Testis (tissue), 2 donors: ENCODE measurements at regions not wholly inside any gene's neighbourhood (a gene's known extent, or its start where the extent isn't known, plus 50 kb on each side); places are given as distances from the start of the nearest gene placed in this dataset.

Source experiments
- DNase-seq: peaks from one replicate; pipeline ENCODE4 v3.0.0-alpha.2; 2019
- H3K27ac ChIP-seq, 2 donors: fragments of 200-600 bp; sonication (generic); one replicate each; pipeline ENCODE4 v1.5.1; 2019
- H3K27me3 ChIP-seq: fragments of 200-600 bp; sonication (generic); one replicate; pipeline ENCODE4 v1.5.1; 2019
- H3K36me3 ChIP-seq: fragments of 200-600 bp; sonication (generic); one replicate; pipeline ENCODE4 v1.5.1; 2017; ENCODE audit warnings: low read depth; ENCODE audit errors: missing control alignments
- H3K4me1 ChIP-seq: fragments of 200-600 bp; sonication (generic); one replicate; pipeline ENCODE4 v1.5.1; 2019
- H3K4me3 ChIP-seq, 2 donors: fragments of 200-600 bp; sonication (generic); one replicate each; pipeline ENCODE4 v1.5.1; 2017 to 2019
- H3K9me3 ChIP-seq: fragments of 200-600 bp; sonication (generic); one replicate; pipeline ENCODE4 v1.5.1; 2017
- POLR2A ChIP-seq: fragments of 450-650 bp; IDR thresholded peaks from one replicate; pipeline ENCODE4 v1.6.1; 2017; ENCODE audit warnings: antibody characterized with exemption, mild to moderate bottlenecking, moderate library complexity
- WGBS, 2 donors: methylation state at CpG; one replicate each; pipeline ENCODE4 v1.1.5; 2018; 5-methylcytosine and 5-hydroxymethylcytosine counted together
- intact Hi-C: fragments of 100-400 bp; cut with DNase I; formaldehyde crosslinking; loops from one replicate; pipeline ENCODE4 v1.15.1; 2023; ENCODE audit warnings: low total_unique reads
- TF ChIP-seq, protein P1 (sequence below), 3 experiments: fragments of 450-650 bp in 2 of 3; fragments of 200-600 bp in 1 of 3; sonication (generic) in 1 of 3; IDR thresholded peaks; one replicate each; pipeline ENCODE4 v1.5.1; 2016 to 2019; ENCODE audit warnings: antibody characterized with exemption in 3 of 3, mild to moderate bottlenecking in 2 of 3, moderate library complexity in 1 of 3

DNA sequence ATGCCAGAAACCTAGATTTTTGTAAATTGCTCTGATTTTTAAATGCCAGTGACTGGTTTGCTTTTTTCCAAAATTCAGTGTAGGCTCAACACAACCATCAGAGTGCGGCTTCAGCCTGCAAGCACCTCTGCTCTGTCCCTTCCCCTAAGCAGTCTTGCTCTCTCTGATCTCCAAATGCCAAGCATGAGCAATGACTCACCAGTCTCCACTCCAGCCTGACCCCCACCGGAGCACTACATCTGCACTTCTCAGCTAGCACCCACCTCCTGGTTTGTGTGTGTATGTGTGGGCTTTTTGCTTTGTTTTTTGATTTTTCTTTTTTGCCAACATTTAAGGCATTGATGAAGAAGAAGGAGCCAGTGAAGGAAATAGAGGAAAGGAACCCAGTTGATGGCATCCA lies 61.4 kb upstream of the ADRA1B start:
- H3K36me3 ChIP-seq = no peaks in the 10 kb centered on the region
- TF ChIP-seq, protein P1, sequence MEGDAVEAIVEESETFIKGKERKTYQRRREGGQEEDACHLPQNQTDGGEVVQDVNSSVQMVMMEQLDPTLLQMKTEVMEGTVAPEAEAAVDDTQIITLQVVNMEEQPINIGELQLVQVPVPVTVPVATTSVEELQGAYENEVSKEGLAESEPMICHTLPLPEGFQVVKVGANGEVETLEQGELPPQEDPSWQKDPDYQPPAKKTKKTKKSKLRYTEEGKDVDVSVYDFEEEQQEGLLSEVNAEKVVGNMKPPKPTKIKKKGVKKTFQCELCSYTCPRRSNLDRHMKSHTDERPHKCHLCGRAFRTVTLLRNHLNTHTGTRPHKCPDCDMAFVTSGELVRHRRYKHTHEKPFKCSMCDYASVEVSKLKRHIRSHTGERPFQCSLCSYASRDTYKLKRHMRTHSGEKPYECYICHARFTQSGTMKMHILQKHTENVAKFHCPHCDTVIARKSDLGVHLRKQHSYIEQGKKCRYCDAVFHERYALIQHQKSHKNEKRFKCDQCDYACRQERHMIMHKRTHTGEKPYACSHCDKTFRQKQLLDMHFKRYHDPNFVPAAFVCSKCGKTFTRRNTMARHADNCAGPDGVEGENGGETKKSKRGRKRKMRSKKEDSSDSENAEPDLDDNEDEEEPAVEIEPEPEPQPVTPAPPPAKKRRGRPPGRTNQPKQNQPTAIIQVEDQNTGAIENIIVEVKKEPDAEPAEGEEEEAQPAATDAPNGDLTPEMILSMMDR (IDR thresholded peaks at IDR 0.05) = no peak
- TF ChIP-seq POLR2A = no peak
- DNase-seq = no peak
- no peaks in the 10 kb centered on the region for H3K9me3 ChIP-seq
- H3K4me3 ChIP-seq = no peak overlapping the region
- H3K27me3 ChIP-seq = no peaks in the 10 kb centered on the region
- no peaks in the 10 kb centered on the region for H3K4me1 ChIP-seq
- intact Hi-C loops = no loop called here
- WGBS, 2 donors = 96% methylated on average over 2 of the region's 2 CpGs
- no peak overlapping the region for H3K27ac ChIP-seq

DNA sequence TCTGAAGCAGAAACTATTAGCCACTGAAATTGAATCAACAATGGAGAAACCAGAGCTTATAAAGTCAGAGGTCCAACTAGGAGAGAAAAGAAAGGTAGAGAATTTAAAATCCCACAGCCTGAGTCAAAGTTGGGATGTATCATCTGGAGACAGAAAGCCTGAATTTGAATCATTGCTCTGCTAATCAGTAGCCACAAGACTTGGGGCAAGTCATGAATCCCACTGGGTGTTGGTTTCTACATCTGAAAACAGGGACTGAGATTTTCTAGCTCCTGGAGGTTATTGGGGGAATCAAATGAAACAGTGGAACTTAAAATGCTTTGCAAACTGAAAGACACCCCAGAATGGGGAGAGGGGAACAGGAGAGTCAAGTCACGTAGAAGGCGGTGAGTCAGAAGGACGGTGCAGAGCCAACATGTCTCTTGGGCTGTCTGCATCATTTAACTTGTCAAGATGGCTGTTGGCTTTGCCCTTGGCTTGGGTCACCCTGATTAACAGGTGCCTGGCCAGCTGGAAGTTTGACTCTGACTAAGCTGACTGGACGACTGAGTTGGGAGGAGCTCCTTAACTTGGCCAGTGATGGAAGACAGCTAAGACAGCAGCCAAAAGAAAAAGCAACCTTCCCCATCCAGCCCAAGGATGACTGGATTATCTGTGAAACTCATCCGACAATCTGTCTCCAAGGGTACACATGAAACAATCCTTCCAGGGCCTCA lies 60.6 kb upstream of the ADRA1B start:
- no peaks in the 10 kb centered on the region for H3K27me3 ChIP-seq
- intact Hi-C loops = no loop called here
- TF ChIP-seq, protein P1 (IDR thresholded peaks at IDR 0.05) = no peak
- no peak for TF ChIP-seq POLR2A
- no peak overlapping the region for H3K4me3 ChIP-seq
- no peak for DNase-seq
- H3K36me3 ChIP-seq = no peaks in the 10 kb centered on the region
- H3K27ac ChIP-seq = no peak overlapping the region
- H3K9me3 ChIP-seq = no peaks in the 10 kb centered on the region
- WGBS, 2 donors = 77 to 83% methylated on average over 5 of the region's 5 CpGs
- H3K4me1 ChIP-seq = no peaks in the 10 kb centered on the region

DNA sequence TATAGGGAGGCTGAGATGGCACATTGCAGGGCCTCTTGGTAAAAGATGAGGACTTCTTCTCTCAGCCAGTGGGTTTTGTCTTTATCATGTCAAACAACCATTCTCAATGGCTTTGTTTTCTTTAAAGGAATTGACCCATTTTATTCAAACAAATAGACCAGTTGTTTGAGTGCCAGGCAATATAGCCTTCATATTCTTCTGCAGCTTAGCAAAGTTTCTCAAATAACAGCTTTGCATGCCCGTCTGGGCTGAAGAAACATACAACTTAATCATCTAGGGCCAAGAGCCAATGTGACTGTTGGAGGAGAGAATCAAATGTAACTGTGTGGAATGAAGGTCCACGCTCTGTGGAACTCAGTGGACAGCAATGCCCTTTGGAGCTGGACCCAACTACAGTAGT lies 57.4 kb upstream of the ADRA1B start:
- 73 to 85% methylated on average over 2 of the region's 2 CpGs for WGBS, 2 donors
- no peaks in the 10 kb centered on the region for H3K27me3 ChIP-seq
- H3K36me3 ChIP-seq = no peaks in the 10 kb centered on the region
- no peak overlapping the region for H3K27ac ChIP-seq
- no peak overlapping the region for H3K4me3 ChIP-seq
- DNase-seq = no peak
- no peaks in the 10 kb centered on the region for H3K9me3 ChIP-seq
- intact Hi-C loops = no loop called here
- H3K4me1 ChIP-seq = no peaks in the 10 kb centered on the region
- TF ChIP-seq, protein P1 (IDR thresholded peaks at IDR 0.05) = no peak
- no peak for TF ChIP-seq POLR2A

DNA sequence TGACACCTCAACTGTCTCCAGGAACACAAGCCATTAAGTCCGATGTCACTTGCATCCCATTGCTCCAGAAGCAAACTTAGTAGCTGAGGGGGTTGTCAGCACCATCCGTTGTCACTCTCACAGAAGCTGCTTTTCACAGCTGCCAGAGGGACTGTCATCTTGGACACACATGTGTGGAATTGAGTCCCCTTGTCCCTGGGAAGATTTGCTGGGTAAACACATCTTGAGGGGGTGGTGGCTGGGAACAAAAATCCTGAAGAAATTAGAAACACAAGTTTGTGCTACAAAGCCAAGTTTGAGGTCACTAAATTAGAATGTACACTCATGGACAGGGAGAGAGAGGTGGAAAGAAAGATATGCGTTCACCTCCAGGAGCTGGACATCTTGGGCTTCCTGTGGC lies 55.2 kb upstream of the ADRA1B start:
- no peak for DNase-seq
- Histone ChIP-seq H3K27ac (no peak overlapping the region), H3K9me3 (no peaks in the 10 kb centered on the region), H3K4me3 (no peak overlapping the region), H3K4me1 (no peaks in the 10 kb centered on the region), H3K27me3 (no peaks in the 10 kb centered on the region), H3K36me3 (no peaks in the 10 kb centered on the region)
- WGBS, 2 donors = 53 to 72% methylated on average over 3 of the region's 3 CpGs
- TF ChIP-seq, protein P1 (IDR thresholded peaks at IDR 0.05) = no peak
- intact Hi-C loops = no loop called here
